ENCODE measurements at regions not wholly inside any gene's neighbourhood (a gene's known extent, or its start where the extent isn't known, plus 50 kb on each side); places are given as distances from the start of the nearest gene placed in this dataset.

- no peaks in the 10 kb centered on the region for H3K4me1 ChIP-seq
- H3K9me3 ChIP-seq: no peaks in the 10 kb centered on the region
- DNase-seq: no peak
- H3K27ac ChIP-seq: no peak overlapping the region
- intact Hi-C loops (cut with DNase I): no loop called here
- H3K36me3 ChIP-seq: no peaks in the 10 kb centered on the region
- WGBS, 2 donors: 47 to 55% methylated on average over 4 of the region's 4 CpGs
- no peak for ATAC-seq
- H3K4me3 ChIP-seq: no peak overlapping the region
- TF ChIP-seq CTCF (IDR thresholded peaks at IDR 0.05): no peak
- no peaks in the 10 kb centered on the region for H3K27me3 ChIP-seq
Measured at GRCh38 chr13:53473397-53473796, 444.8 kb downstream of the OLFM4 start.

GRCh38 chr13:53474878-53475277 lies 446.3 kb downstream of the OLFM4 start:
- 41 to 60% methylated on average over 2 of the region's 2 CpGs for WGBS, 2 donors
- Histone ChIP-seq H3K36me3 (no peaks in the 10 kb centered on the region), H3K27me3 (no peaks in the 10 kb centered on the region), H3K4me1 (no peaks in the 10 kb centered on the region), H3K27ac (no peak overlapping the region), H3K9me3 (peaks cover 0 to 5% (median 0%) of the 10 kb centered on the region in 11 donors), H3K4me3 (no peak overlapping the region)
- no peak for DNase-seq
- no peak for TF ChIP-seq CTCF (IDR thresholded peaks at IDR 0.05)
- no peak for ATAC-seq
- intact Hi-C loops (cut with DNase I): no loop called here

- ATAC-seq (no peak), DNase-seq (no peak)
- Histone ChIP-seq H3K9me3 (no peaks in the 10 kb centered on the region), H3K4me1 (no peaks in the 10 kb centered on the region), H3K4me3 (no peak overlapping the region), H3K27ac (no peak overlapping the region), H3K27me3 (no peaks in the 10 kb centered on the region), H3K36me3 (no peaks in the 10 kb centered on the region)
- intact Hi-C loops (cut with DNase I): no loop called here
- TF ChIP-seq CTCF (IDR thresholded peaks at IDR 0.05): no peak
- 61 to 62% methylated on average over 5 of the region's 5 CpGs for WGBS, 2 donors
Measured at GRCh38 chr13:53490752-53491151, 462.1 kb downstream of the OLFM4 start.

- DNase-seq: no peak
- H3K27ac ChIP-seq: no peak overlapping the region
- no peaks in the 10 kb centered on the region for H3K27me3 ChIP-seq
- WGBS, 2 donors: 45 to 49% methylated on average over 2 of the region's 2 CpGs
- ATAC-seq: no peak
- no peaks in the 10 kb centered on the region for H3K9me3 ChIP-seq
- intact Hi-C loops (cut with DNase I): no loop called here
- H3K4me3 ChIP-seq: no peak overlapping the region
- H3K4me1 ChIP-seq: no peaks in the 10 kb centered on the region
- H3K36me3 ChIP-seq: no peaks in the 10 kb centered on the region
- TF ChIP-seq CTCF (IDR thresholded peaks at IDR 0.05): no peak
Measured at GRCh38 chr13:53494406-53494805, 465.8 kb downstream of the OLFM4 start.
